ENCODE measurements at regions not wholly inside any gene's neighbourhood (a gene's known extent, or its start where the extent isn't known, plus 50 kb on each side); places are given as distances from the start of the nearest gene placed in this dataset.

DNA sequence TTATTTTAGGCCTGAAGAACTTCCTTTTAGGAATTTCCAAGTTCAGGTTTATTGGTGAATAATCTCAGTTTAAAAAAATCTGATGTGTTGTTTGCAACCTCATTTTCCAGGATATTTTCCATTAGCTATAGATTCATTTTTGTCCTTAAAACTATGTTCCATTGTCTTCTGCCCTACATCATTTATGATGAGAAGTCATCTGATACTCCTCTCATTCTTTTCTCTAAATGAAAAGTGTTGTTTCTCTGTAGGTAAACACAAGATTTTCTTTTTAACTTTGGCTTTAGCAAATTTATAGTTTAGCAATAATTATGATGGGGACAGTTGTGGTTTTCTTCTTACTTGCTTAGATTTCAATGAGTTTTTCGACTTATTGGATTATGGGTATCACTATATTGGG is 427.3 kb downstream of the DCDC2C start:
- DNase-seq, result no peak
- no peak overlapping the region for H3K9ac ChIP-seq (ENCODE audit: low read depth, low read length)
- no peak overlapping the region for H3K4me2 ChIP-seq (ENCODE audit: insufficient read depth, low read length)
- TF ChIP-seq CTCF (IDR thresholded peaks at IDR 0.05; ENCODE audit: borderline replicate concordance, extremely low read depth, low read length, poor library complexity, severe bottlenecking), result no peak
- no peak for TF ChIP-seq EZH2 (IDR thresholded peaks at IDR 0.05; ENCODE audit: borderline replicate concordance, low read depth, low read length, severe bottlenecking)
- peaks cover 25% of the 10 kb centered on the region for H3K4me1 ChIP-seq (ENCODE audit: insufficient read depth, low read length)
- no peak overlapping the region for H3K27ac ChIP-seq (ENCODE audit: low read length)
- no peak overlapping the region for H2AFZ ChIP-seq (ENCODE audit: low read depth, low read length)
- H3K9me3 ChIP-seq (ENCODE audit: insufficient read depth, low read length, severe bottlenecking), result peaks cover 18% of the 10 kb centered on the region
- no peaks in the 10 kb centered on the region for H3K36me3 ChIP-seq (ENCODE audit: insufficient read depth, low read length)
- H3K27me3 ChIP-seq (ENCODE audit: insufficient read depth, low read length, poor library complexity), result no peaks in the 10 kb centered on the region
- H4K20me1 ChIP-seq (ENCODE audit: insufficient read depth, low read length), result no peaks in the 10 kb centered on the region
- no peak for ATAC-seq (ENCODE audit: insufficient read depth, low read depth)
- no peak overlapping the region for H3K4me3 ChIP-seq (ENCODE audit: low read depth in 1 of 2, low read length in 2 of 2)
- no peaks in the 10 kb centered on the region for H3K79me2 ChIP-seq (ENCODE audit: insufficient read depth, low read length)

GRCh38 chr2:4134551-4135550 is 431.5 kb downstream of the DCDC2C start:
- no peaks in the 10 kb centered on the region for H3K79me2 ChIP-seq (ENCODE audit: insufficient read depth, low read length)
- H3K9ac ChIP-seq (ENCODE audit: low read depth, low read length), result no peak overlapping the region
- DNase-seq, result no peak
- H4K20me1 ChIP-seq (ENCODE audit: insufficient read depth, low read length), result no peaks in the 10 kb centered on the region
- peaks cover 27% of the 10 kb centered on the region for H3K4me1 ChIP-seq (ENCODE audit: insufficient read depth, low read length)
- no peak overlapping the region for H3K4me2 ChIP-seq (ENCODE audit: insufficient read depth, low read length)
- TF ChIP-seq CTCF (IDR thresholded peaks at IDR 0.05; ENCODE audit: borderline replicate concordance, extremely low read depth, low read length, poor library complexity, severe bottlenecking) (no peak), EZH2 (IDR thresholded peaks at IDR 0.05; ENCODE audit: borderline replicate concordance, low read depth, low read length, severe bottlenecking) (no peak)
- no peak for ATAC-seq (ENCODE audit: insufficient read depth, low read depth)
- no peak overlapping the region for H2AFZ ChIP-seq (ENCODE audit: low read depth, low read length)
- H3K27me3 ChIP-seq (ENCODE audit: insufficient read depth, low read length, poor library complexity), result no peaks in the 10 kb centered on the region
- no peak overlapping the region for H3K4me3 ChIP-seq (ENCODE audit: low read depth in 1 of 2, low read length in 2 of 2)
- no peaks in the 10 kb centered on the region for H3K36me3 ChIP-seq (ENCODE audit: insufficient read depth, low read length)
- peak overlapping the region; percentile 43; the same call in 1 of the 2 replicates for H3K27ac ChIP-seq (ENCODE audit: low read length)
- H3K9me3 ChIP-seq (ENCODE audit: insufficient read depth, low read length, severe bottlenecking), result peaks cover 18% of the 10 kb centered on the region

DNA sequence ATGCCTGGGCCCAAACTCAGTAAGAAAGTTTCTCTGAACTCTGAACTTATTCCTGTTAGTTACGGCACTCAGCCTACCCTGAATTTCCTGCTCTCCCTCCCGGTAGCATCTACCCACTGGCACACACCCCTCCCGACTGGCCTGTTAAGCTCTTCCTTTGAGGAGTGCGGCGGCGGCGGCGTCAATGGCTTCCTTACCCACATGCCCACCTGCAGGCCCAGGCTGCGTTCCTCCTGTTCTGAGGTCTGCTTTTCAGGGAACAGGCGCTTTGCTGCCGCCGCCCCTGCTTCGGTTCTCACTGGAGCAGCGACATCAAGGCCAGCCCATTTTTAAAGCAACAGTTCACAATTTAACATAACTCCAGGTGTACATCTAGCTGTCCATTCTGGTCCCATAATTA is 432.4 kb downstream of the DCDC2C start:
- no peak for TF ChIP-seq CTCF (IDR thresholded peaks at IDR 0.05; ENCODE audit: borderline replicate concordance, extremely low read depth, low read length, poor library complexity, severe bottlenecking)
- TF ChIP-seq EZH2 (IDR thresholded peaks at IDR 0.05; ENCODE audit: borderline replicate concordance, low read depth, low read length, severe bottlenecking), result no peak
- Histone ChIP-seq H3K36me3 (ENCODE audit: insufficient read depth, low read length) (no peaks in the 10 kb centered on the region), H3K4me2 (ENCODE audit: insufficient read depth, low read length) (no peak overlapping the region), H3K27me3 (ENCODE audit: insufficient read depth, low read length, poor library complexity) (no peaks in the 10 kb centered on the region), H3K27ac (ENCODE audit: low read length) (no peak overlapping the region; the same call in 1 of the 2 replicates), H3K4me3 (ENCODE audit: low read depth in 1 of 2, low read length in 2 of 2) (no peak overlapping the region), H3K4me1 (ENCODE audit: insufficient read depth, low read length) (peaks cover 27% of the 10 kb centered on the region), H3K9ac (ENCODE audit: low read depth, low read length) (no peak overlapping the region), H2AFZ (ENCODE audit: low read depth, low read length) (no peak overlapping the region), H3K79me2 (ENCODE audit: insufficient read depth, low read length) (no peaks in the 10 kb centered on the region), H4K20me1 (ENCODE audit: insufficient read depth, low read length) (no peaks in the 10 kb centered on the region), H3K9me3 (ENCODE audit: insufficient read depth, low read length, severe bottlenecking) (peaks cover 12% of the 10 kb centered on the region)
- DNase-seq (no peak), ATAC-seq (ENCODE audit: insufficient read depth, low read depth) (no peak)

Data from DND-41 (cell line).